Lower lobe of right lung (tissue), 2 donors: ENCODE measurements at regions not wholly inside any gene's neighbourhood (a gene's known extent, or its start where the extent isn't known, plus 50 kb on each side); places are given as distances from the start of the nearest gene placed in this dataset.
A peak's percentile ranks its signal among the peaks of the same experiment; 100 is the strongest.
"Not testable (repeated sequence)": the region's sequence is repeated elsewhere in the genome, so short reads cannot be mapped to it uniquely, and the experiment has no call there.

Experiments
- ATAC-seq, 2 donors: fragments of 200-7000 bp; cut with Tn5 transposase; one replicate each; pipeline ENCODE4 v1.9.1; 2020 to 2022; ENCODE audit warnings: mild to moderate bottlenecking in 2 of 2, moderate library complexity in 2 of 2
- DNase-seq: peaks from one replicate; pipeline ENCODE4 v3.0.0-alpha.2; 2020
- H3K27ac ChIP-seq: fragments of 200-600 bp; one replicate; pipeline ENCODE4 v1.8.0; 2022
- H3K27me3 ChIP-seq: fragments of 200-600 bp; one replicate; pipeline ENCODE4 v1.8.0; 2022; ENCODE audit warnings: low read depth
- H3K36me3 ChIP-seq: fragments of 200-600 bp; one replicate; pipeline ENCODE4 v1.8.0; 2022; ENCODE audit warnings: mild to moderate bottlenecking
- H3K4me1 ChIP-seq: fragments of 200-600 bp; one replicate; pipeline ENCODE4 v1.8.0; 2022
- H3K4me3 ChIP-seq: fragments of 200-600 bp; one replicate; pipeline ENCODE4 v1.8.0; 2022; ENCODE audit warnings: mild to moderate bottlenecking
- H3K9me3 ChIP-seq: fragments of 200-600 bp; one replicate; pipeline ENCODE4 v1.8.0; 2022
- intact Hi-C: fragments of 100-400 bp; cut with DNase I; formaldehyde crosslinking; loops from one replicate; pipeline ENCODE4 v1.11.0; 2022
- donor health status: DM: no; HTN: yes; CAD: no; lungs with severe emphysema.

- ATAC-seq = peak; percentile 47 to 55
- intact Hi-C loops, H3K4me1 ChIP-seq, DNase-seq, H3K27me3 ChIP-seq, H3K9me3 ChIP-seq, H3K27ac ChIP-seq, H3K4me3 ChIP-seq, H3K36me3 ChIP-seq: not testable (repeated sequence)
Measured at GRCh38 chr21:9656455-9656854, 864.9 kb upstream of the TPTE start.

- H3K27ac ChIP-seq, intact Hi-C loops, H3K9me3 ChIP-seq, H3K4me1 ChIP-seq, H3K4me3 ChIP-seq, DNase-seq, H3K27me3 ChIP-seq, H3K36me3 ChIP-seq: not testable (repeated sequence)
- peak in 1 of 2 donors; percentile 28 for ATAC-seq
Measured at GRCh38 chr21:9657779-9658178, 863.6 kb upstream of the TPTE start.

GRCh38 chr21:9659877-9660276 lies 861.5 kb upstream of the TPTE start:
- intact Hi-C loops, ATAC-seq, H3K4me1 ChIP-seq, H3K27ac ChIP-seq, H3K27me3 ChIP-seq, H3K4me3 ChIP-seq, DNase-seq, H3K9me3 ChIP-seq, H3K36me3 ChIP-seq: not testable (repeated sequence)

GRCh38 chr21:9663914-9664729 lies 857.3 kb upstream of the TPTE start:
- H3K27ac ChIP-seq, H3K4me1 ChIP-seq, H3K36me3 ChIP-seq, intact Hi-C loops, H3K4me3 ChIP-seq, DNase-seq, H3K27me3 ChIP-seq, H3K9me3 ChIP-seq: not testable (repeated sequence)
- ATAC-seq = peak in 1 of 2 donors; percentile 23

GRCh38 chr21:9675811-9676210 lies 845.6 kb upstream of the TPTE start:
- H3K4me3 ChIP-seq, DNase-seq, H3K4me1 ChIP-seq, H3K27me3 ChIP-seq, H3K36me3 ChIP-seq, H3K27ac ChIP-seq, H3K9me3 ChIP-seq, intact Hi-C loops: not testable (repeated sequence)
- ATAC-seq = peak in 1 of 2 donors; percentile 23

GRCh38 chr21:9679029-9679428 lies 842.4 kb upstream of the TPTE start:
- H3K4me3 ChIP-seq, H3K4me1 ChIP-seq, intact Hi-C loops, H3K27me3 ChIP-seq, DNase-seq, H3K27ac ChIP-seq, H3K36me3 ChIP-seq, H3K9me3 ChIP-seq: not testable (repeated sequence)
- peak in 1 of 2 donors; percentile 41 for ATAC-seq

GRCh38 chr21:9688945-9689344 lies 832.4 kb upstream of the TPTE start:
- DNase-seq, intact Hi-C loops, H3K27me3 ChIP-seq, ATAC-seq, H3K4me1 ChIP-seq, H3K27ac ChIP-seq, H3K36me3 ChIP-seq, H3K4me3 ChIP-seq, H3K9me3 ChIP-seq: not testable (repeated sequence)

GRCh38 chr21:9690981-9691380 lies 830.4 kb upstream of the TPTE start:
- DNase-seq, H3K4me1 ChIP-seq, H3K36me3 ChIP-seq, intact Hi-C loops, H3K9me3 ChIP-seq, H3K27ac ChIP-seq, H3K4me3 ChIP-seq, H3K27me3 ChIP-seq: not testable (repeated sequence)
- ATAC-seq = peak in 1 of 2 donors; percentile 31

- H3K4me3 ChIP-seq, H3K27me3 ChIP-seq: not testable (repeated sequence)
- peak in 1 of 2 donors; percentile 11 for ATAC-seq
Measured at GRCh38 chr21:9695759-9696158, 825.6 kb upstream of the TPTE start.

GRCh38 chr21:9697751-9698150 lies 823.6 kb upstream of the TPTE start:
- H3K36me3 ChIP-seq, H3K4me1 ChIP-seq, intact Hi-C loops, H3K4me3 ChIP-seq, H3K9me3 ChIP-seq, DNase-seq, H3K27me3 ChIP-seq, H3K27ac ChIP-seq: not testable (repeated sequence)
- ATAC-seq = peak in 1 of 2 donors; percentile 32

More at GRCh38 chr21:9695759-9696158, 825.6 kb upstream of the TPTE start:
- intact Hi-C loops, H3K36me3 ChIP-seq, DNase-seq, H3K9me3 ChIP-seq, H3K4me1 ChIP-seq, H3K27ac ChIP-seq: not testable (repeated sequence)

GRCh38 chr21:9705016-9705415 lies 816.4 kb upstream of the TPTE start:
- not testable (repeated sequence) for ATAC-seq

GRCh38 chr21:9705455-9705854 lies 815.9 kb upstream of the TPTE start:
- H3K27ac ChIP-seq, H3K36me3 ChIP-seq, H3K27me3 ChIP-seq, intact Hi-C loops, H3K9me3 ChIP-seq, H3K4me3 ChIP-seq, ATAC-seq, H3K4me1 ChIP-seq, DNase-seq: not testable (repeated sequence)

More at GRCh38 chr21:9705016-9705415, 816.4 kb upstream of the TPTE start:
- H3K9me3 ChIP-seq, H3K4me3 ChIP-seq, H3K27ac ChIP-seq, DNase-seq, H3K27me3 ChIP-seq, H3K36me3 ChIP-seq, H3K4me1 ChIP-seq, intact Hi-C loops: not testable (repeated sequence)

GRCh38 chr21:9724542-9724941 lies 796.8 kb upstream of the TPTE start:
- ATAC-seq, DNase-seq, H3K4me3 ChIP-seq: not testable (repeated sequence)

GRCh38 chr21:9727187-9727586 lies 794.2 kb upstream of the TPTE start:
- H3K9me3 ChIP-seq, DNase-seq, H3K27ac ChIP-seq, H3K27me3 ChIP-seq, ATAC-seq, intact Hi-C loops, H3K4me1 ChIP-seq, H3K4me3 ChIP-seq, H3K36me3 ChIP-seq: not testable (repeated sequence)

More at GRCh38 chr21:9724542-9724941, 796.8 kb upstream of the TPTE start:
- intact Hi-C loops, H3K27me3 ChIP-seq, H3K27ac ChIP-seq, H3K4me1 ChIP-seq, H3K36me3 ChIP-seq, H3K9me3 ChIP-seq: not testable (repeated sequence)
